ENCODE measurements at regions not wholly inside any gene's neighbourhood (a gene's known extent, or its start where the extent isn't known, plus 50 kb on each side); places are given as distances from the start of the nearest gene placed in this dataset.

DNA sequence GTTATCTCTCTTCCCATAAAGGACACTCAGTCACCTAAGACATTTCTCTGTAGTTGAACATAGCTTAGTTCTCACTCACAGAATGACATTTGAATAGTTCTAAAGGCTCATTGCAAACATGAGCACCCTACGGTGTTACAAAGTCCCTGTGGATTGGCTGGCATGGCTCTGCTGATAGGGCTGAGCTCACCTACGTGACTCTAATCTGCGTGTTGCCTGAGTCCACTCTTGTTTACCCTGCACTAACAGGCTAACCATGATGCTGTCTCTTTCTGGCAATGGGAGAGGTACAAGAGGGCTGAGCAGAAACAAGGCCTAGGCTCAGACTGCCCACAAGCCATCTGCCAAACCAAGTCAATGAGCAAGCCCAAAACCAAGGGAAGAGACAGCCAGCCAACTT, 103.6 kb downstream of the PALM2AKAP2 start:
- intact Hi-C loops (cut with DNase I): no loop called here
- H3K9me3 ChIP-seq: no peaks in the 10 kb centered on the region

DNA sequence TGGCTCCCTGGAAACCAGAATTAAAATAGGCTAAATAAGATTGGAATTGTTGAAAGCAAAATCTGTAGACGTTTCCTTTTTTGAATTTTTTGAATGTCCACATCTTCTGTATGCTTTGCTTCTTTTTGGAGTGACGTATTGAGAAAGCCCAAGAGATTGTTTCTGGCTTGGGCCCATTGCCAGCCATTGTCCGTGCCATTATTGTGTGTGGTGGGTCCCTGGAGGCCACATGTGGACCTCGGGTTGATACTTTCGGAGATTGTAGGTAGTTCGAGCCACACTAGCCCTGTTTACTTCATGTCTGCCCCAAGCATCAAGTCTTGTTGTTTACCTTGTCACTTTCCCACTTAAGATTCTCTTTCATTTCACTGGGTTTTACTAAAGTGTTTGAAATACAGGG, 106.0 kb downstream of the PALM2AKAP2 start:
- no peak for DNase-seq
- Histone ChIP-seq H3K27me3 (no peaks in the 10 kb centered on the region), H3K9me3 (no peaks in the 10 kb centered on the region), H3K4me3 (no peak overlapping the region), H3K27ac (no peak overlapping the region), H3K36me3 (no peaks in the 10 kb centered on the region), H3K4me1 (peaks cover 0 to 20% (median 8%) of the 10 kb centered on the region in 4 donors)
- intact Hi-C loops (cut with DNase I): no loop called here
- WGBS, 2 donors: 78 to 89% methylated on average over 6 of the region's 6 CpGs
- TF ChIP-seq, protein P1, sequence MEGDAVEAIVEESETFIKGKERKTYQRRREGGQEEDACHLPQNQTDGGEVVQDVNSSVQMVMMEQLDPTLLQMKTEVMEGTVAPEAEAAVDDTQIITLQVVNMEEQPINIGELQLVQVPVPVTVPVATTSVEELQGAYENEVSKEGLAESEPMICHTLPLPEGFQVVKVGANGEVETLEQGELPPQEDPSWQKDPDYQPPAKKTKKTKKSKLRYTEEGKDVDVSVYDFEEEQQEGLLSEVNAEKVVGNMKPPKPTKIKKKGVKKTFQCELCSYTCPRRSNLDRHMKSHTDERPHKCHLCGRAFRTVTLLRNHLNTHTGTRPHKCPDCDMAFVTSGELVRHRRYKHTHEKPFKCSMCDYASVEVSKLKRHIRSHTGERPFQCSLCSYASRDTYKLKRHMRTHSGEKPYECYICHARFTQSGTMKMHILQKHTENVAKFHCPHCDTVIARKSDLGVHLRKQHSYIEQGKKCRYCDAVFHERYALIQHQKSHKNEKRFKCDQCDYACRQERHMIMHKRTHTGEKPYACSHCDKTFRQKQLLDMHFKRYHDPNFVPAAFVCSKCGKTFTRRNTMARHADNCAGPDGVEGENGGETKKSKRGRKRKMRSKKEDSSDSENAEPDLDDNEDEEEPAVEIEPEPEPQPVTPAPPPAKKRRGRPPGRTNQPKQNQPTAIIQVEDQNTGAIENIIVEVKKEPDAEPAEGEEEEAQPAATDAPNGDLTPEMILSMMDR (IDR thresholded peaks at IDR 0.05): no peak
- TF ChIP-seq POLR2AphosphoS5 (IDR thresholded peaks at IDR 0.05) (no peak), EP300 (IDR thresholded peaks at IDR 0.05) (no peak), POLR2A (IDR thresholded peaks at IDR 0.05) (no peak)

More for the DNA sequence above, 103.6 kb downstream of the PALM2AKAP2 start:
- Histone ChIP-seq H3K4me1 (peaks cover 0 to 20% (median 8%) of the 10 kb centered on the region in 4 donors), H3K4me3 (no peak overlapping the region), H3K27ac (no peak overlapping the region), H3K36me3 (no peaks in the 10 kb centered on the region), H3K27me3 (no peaks in the 10 kb centered on the region)
- TF ChIP-seq POLR2AphosphoS5 (IDR thresholded peaks at IDR 0.05) (no peak), POLR2A (IDR thresholded peaks at IDR 0.05) (no peak), EP300 (IDR thresholded peaks at IDR 0.05) (no peak)
- TF ChIP-seq, protein P1 (IDR thresholded peaks at IDR 0.05): no peak
- no peak for DNase-seq
- 92 to 97% methylated on average over 3 of the region's 3 CpGs for WGBS, 2 donors

DNA sequence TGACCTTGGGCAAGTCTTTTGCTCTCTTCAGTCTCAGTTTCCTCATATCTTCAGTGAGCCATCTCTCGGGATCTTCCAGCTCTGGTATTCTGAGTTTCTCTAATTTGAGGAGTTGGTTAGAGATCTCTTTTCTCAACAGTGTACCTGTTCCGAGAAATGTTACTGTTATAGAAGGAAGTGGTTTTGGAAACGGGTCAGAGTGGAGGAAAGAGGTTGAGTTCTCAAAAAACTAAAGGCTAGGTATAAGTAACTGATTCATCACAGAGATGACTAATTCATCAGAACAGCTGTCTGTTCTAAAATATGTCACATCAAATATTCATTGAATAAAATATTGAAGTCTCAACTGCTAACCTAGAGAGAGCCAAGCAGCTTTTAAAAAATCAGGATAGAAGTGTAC, 106.6 kb downstream of the PALM2AKAP2 start:
- Histone ChIP-seq H3K9me3 (no peaks in the 10 kb centered on the region), H3K27ac (peak overlapping the region in 2 of 4 donors; percentile 38 to 41), H3K4me3 (no peak overlapping the region), H3K36me3 (no peaks in the 10 kb centered on the region), H3K4me1 (peaks cover 0 to 20% (median 8%) of the 10 kb centered on the region in 4 donors), H3K27me3 (no peaks in the 10 kb centered on the region)
- 37 to 70% methylated on average over 3 of the region's 3 CpGs for WGBS, 2 donors
- intact Hi-C loops (cut with DNase I): no loop called here
- TF ChIP-seq POLR2AphosphoS5 (IDR thresholded peaks at IDR 0.05) (no peak), EP300 (IDR thresholded peaks at IDR 0.05) (no peak), POLR2A (IDR thresholded peaks at IDR 0.05) (no peak)
- TF ChIP-seq, protein P1 (IDR thresholded peaks at IDR 0.05): no peak
- no peak for DNase-seq

DNA sequence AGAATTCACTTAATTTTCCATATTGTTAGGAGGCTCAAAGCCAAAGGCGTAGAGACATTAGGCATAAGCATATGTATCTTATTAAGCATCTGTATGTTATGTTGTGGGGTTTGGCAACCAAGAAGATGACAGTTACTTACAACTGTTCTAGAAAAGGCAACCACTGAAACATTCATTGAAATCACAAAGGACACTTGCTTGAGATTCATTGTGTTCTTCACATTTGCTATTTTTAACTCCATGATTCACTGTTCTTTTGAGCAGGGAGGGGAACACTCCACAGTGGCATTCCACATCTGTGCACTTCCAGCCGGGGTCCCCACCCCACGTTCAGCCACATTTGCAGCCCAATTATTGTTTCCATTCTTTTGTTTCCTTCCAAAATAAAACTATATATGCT, 107.1 kb downstream of the PALM2AKAP2 start:
- TF ChIP-seq EP300 (IDR thresholded peaks at IDR 0.05) (no peak), POLR2AphosphoS5 (IDR thresholded peaks at IDR 0.05) (peak in 1 of 4 donors; percentile 15)
- Histone ChIP-seq H3K4me3 (no peak overlapping the region), H3K4me1 (peaks cover 0 to 20% (median 8%) of the 10 kb centered on the region in 4 donors), H3K36me3 (no peaks in the 10 kb centered on the region), H3K9me3 (no peaks in the 10 kb centered on the region), H3K27me3 (no peaks in the 10 kb centered on the region), H3K27ac (peak overlapping the region in 2 of 4 donors; percentile 38 to 41)
- intact Hi-C loops (cut with DNase I): no loop called here
- DNase-seq: no peak
- 67 to 80% methylated on average over 3 of the region's 3 CpGs for WGBS, 2 donors

DNA sequence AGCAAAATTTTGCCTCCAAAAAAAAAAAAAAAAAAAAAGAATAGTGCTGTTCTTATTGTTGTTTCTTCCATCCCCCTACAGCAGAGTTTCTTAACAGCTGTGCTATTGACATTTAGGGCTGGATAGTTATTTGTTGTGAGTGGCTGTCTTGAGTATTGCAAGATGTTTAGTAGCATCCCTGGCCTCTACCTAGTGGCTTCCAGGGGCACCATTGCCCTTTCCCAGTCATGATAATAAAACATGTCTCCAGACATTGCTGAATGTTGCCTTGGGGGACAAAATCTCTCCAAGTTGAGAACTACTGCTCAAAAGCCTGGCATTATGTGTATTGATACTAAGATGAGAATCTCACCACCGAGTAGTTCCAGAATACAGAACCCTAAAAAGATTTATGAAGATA, 108.7 kb downstream of the PALM2AKAP2 start:
- no peak for DNase-seq
- WGBS, 2 donors: 72 to 93% methylated on average over 1 of the region's 1 CpG

More for the DNA sequence above, 108.7 kb downstream of the PALM2AKAP2 start:
- H3K9me3 ChIP-seq: no peaks in the 10 kb centered on the region
- no peak overlapping the region for H3K27ac ChIP-seq
- intact Hi-C loops (cut with DNase I): no loop called here
- TF ChIP-seq, protein P1 (IDR thresholded peaks at IDR 0.05): no peak
- no peak for TF ChIP-seq EP300 (IDR thresholded peaks at IDR 0.05)
- TF ChIP-seq POLR2AphosphoS5 (IDR thresholded peaks at IDR 0.05): no peak
- TF ChIP-seq POLR2A (IDR thresholded peaks at IDR 0.05): no peak
- H3K27me3 ChIP-seq: no peaks in the 10 kb centered on the region
- H3K36me3 ChIP-seq: no peaks in the 10 kb centered on the region
- H3K4me3 ChIP-seq: no peak overlapping the region
- peaks cover 0 to 20% (median 8%) of the 10 kb centered on the region in 4 donors for H3K4me1 ChIP-seq
